ENCODE measurements at regions not wholly inside any gene's neighbourhood (a gene's known extent, or its start where the extent isn't known, plus 50 kb on each side); places are given as distances from the start of the nearest gene placed in this dataset.
"Not testable (repeated sequence)": the region's sequence is repeated elsewhere in the genome, so short reads cannot be mapped to it uniquely, and the experiment has no call there.

DNA sequence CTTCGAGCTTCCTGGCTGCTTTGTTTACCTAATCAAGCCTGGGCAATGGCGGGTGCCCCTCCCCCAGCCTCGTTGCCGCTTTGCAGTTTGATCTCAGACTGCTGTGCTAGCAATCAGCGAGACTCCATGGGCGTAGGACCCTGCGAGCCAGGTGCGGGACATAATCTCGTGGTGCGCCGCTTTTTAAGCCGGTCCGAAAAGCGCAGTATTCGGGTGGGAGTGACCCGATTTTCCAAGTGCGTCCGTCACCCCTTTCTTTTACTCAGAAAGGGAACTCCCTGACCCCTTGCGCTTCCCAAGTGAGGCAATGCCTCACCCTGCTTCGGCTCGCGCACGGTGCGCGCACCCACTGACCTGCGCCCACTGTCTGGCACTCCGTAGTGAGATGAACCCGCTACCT lies 889.3 kb upstream of the NUDT12 start:
- TF ChIP-seq POLR2A (IDR thresholded peaks at IDR 0.05), result not testable (repeated sequence)
- TF ChIP-seq, protein P1, sequence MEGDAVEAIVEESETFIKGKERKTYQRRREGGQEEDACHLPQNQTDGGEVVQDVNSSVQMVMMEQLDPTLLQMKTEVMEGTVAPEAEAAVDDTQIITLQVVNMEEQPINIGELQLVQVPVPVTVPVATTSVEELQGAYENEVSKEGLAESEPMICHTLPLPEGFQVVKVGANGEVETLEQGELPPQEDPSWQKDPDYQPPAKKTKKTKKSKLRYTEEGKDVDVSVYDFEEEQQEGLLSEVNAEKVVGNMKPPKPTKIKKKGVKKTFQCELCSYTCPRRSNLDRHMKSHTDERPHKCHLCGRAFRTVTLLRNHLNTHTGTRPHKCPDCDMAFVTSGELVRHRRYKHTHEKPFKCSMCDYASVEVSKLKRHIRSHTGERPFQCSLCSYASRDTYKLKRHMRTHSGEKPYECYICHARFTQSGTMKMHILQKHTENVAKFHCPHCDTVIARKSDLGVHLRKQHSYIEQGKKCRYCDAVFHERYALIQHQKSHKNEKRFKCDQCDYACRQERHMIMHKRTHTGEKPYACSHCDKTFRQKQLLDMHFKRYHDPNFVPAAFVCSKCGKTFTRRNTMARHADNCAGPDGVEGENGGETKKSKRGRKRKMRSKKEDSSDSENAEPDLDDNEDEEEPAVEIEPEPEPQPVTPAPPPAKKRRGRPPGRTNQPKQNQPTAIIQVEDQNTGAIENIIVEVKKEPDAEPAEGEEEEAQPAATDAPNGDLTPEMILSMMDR (IDR thresholded peaks at IDR 0.05), result not testable (repeated sequence)

Measured in right lobe of liver (tissue), 4 donors.